ENCODE measurements at regions not wholly inside any gene's neighbourhood (a gene's known extent, or its start where the extent isn't known, plus 50 kb on each side); places are given as distances from the start of the nearest gene placed in this dataset.

DNA sequence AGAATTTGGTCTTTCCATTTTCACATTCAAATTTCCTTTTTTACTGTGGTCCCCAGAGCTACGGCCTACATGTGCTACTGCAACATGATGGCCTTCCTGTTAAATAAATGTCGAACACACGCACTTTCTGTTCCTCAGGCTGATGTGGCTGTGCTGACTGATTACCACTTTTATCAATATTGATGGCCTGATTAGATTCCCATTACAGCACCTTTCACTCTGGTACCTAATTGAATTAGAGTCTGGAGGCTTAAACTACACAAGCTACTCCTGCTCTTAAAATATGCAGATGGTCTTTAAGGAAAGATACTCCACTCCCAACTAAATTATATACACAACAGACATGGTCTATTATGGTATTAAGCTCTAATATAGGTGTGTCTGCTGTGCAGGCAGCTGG is 301.6 kb downstream of the FRK start:
- no peak overlapping the region for H3K4me3 ChIP-seq (replicated peaks in 1 of 2; ENCODE audit: low read depth in 1 of 2, low read length in 2 of 2)
- ATAC-seq (no peak), DNase-seq (ENCODE audit: low read depth, low spot score) (no peak)
- H3K79me2 ChIP-seq (ENCODE audit: insufficient read depth, low read length) = no peaks in the 10 kb centered on the region
- no peaks in the 10 kb centered on the region for H4K20me1 ChIP-seq (ENCODE audit: insufficient read depth)
- ChIA-PET RAD21 (ENCODE audit: low non-redundant PET in 1 of 2, low total read pairs in 2 of 2, uncharacterized antibody in 2 of 2, unreplicated experiment in 2 of 2) (no interaction called here), CTCF (no interaction called here), POLR2A (no interaction called here)
- BruUV-seq (replicated peaks) = no TSS peak
- H3K9me2 ChIP-seq (ENCODE audit: insufficient read depth) = no peaks in the 10 kb centered on the region
- no peak for TF ChIP-seq SP1 (IDR thresholded peaks at IDR 0.05; ENCODE audit: low read depth)
- no peak for TF ChIP-seq SRF (IDR thresholded peaks at IDR 0.05; ENCODE audit: low read depth)
- no peak for TF ChIP-seq CBX3 (IDR thresholded peaks at IDR 0.05; ENCODE audit: low read depth)
- no peak for TF ChIP-seq ZNF274 (IDR thresholded peaks at IDR 0.05; ENCODE audit: low read depth, low read length)
- TF ChIP-seq EGR1 (IDR thresholded peaks at IDR 0.05; ENCODE audit: low read depth) = no peak
- no peak for TF ChIP-seq ATF3 (IDR thresholded peaks at IDR 0.05)
- TF ChIP-seq EZH2phosphoT487 (IDR thresholded peaks at IDR 0.05; ENCODE audit: borderline replicate concordance) = no peak
- no peak for TF ChIP-seq TCF7L2 (IDR thresholded peaks at IDR 0.05; ENCODE audit: borderline replicate concordance, extremely low read depth, insufficient read depth, insufficient read length)
- H3K4me1 ChIP-seq (ENCODE audit: control insufficient read depth in 1 of 2, insufficient read depth in 2 of 2, low read length in 2 of 2) = no peaks in the 10 kb centered on the region
- no peak overlapping the region for H3K27ac ChIP-seq (ENCODE audit: low read depth, low read length)
- H2AFZ ChIP-seq (ENCODE audit: low read depth, low read length, poor library complexity, severe bottlenecking) = no peak overlapping the region
- no peaks in the 10 kb centered on the region for H3K9me3 ChIP-seq (ENCODE audit: control insufficient read depth in 1 of 2, insufficient read depth in 1 of 2, low read depth in 1 of 2, low read length in 2 of 2)
- H3K9ac ChIP-seq (ENCODE audit: low read length) = no peak overlapping the region
- intact Hi-C loops (cut with micrococcal nuclease) = no loop called here
- no peak overlapping the region for H3K4me2 ChIP-seq (ENCODE audit: low read length)
- H3K36me3 ChIP-seq (ENCODE audit: control insufficient read depth in 1 of 2, insufficient read depth in 2 of 2, low read length in 2 of 2) = no peaks in the 10 kb centered on the region
- H3K27me3 ChIP-seq (ENCODE audit: insufficient read depth, low read length) = no peaks in the 10 kb centered on the region

GRCh38 chr6:115753446-115753845 is 307.2 kb downstream of the FRK start:
- CTCF ChIA-PET = no interaction called here
- no peak for ATAC-seq
- H3K9ac ChIP-seq (ENCODE audit: low read length) = no peak overlapping the region

More at GRCh38 chr6:115753446-115753845, 307.2 kb downstream of the FRK start:
- H3K27ac ChIP-seq (ENCODE audit: low read depth, low read length) = no peak overlapping the region
- H3K36me3 ChIP-seq (ENCODE audit: control insufficient read depth in 1 of 2, insufficient read depth in 2 of 2, low read length in 2 of 2) = no peaks in the 10 kb centered on the region
- no peaks in the 10 kb centered on the region for H3K4me1 ChIP-seq (ENCODE audit: control insufficient read depth in 1 of 2, insufficient read depth in 2 of 2, low read length in 2 of 2)
- no peaks in the 10 kb centered on the region for H3K9me3 ChIP-seq (ENCODE audit: control insufficient read depth in 1 of 2, insufficient read depth in 1 of 2, low read depth in 1 of 2, low read length in 2 of 2)
- POLR2A ChIA-PET = no interaction called here
- TF ChIP-seq, protein P1, sequence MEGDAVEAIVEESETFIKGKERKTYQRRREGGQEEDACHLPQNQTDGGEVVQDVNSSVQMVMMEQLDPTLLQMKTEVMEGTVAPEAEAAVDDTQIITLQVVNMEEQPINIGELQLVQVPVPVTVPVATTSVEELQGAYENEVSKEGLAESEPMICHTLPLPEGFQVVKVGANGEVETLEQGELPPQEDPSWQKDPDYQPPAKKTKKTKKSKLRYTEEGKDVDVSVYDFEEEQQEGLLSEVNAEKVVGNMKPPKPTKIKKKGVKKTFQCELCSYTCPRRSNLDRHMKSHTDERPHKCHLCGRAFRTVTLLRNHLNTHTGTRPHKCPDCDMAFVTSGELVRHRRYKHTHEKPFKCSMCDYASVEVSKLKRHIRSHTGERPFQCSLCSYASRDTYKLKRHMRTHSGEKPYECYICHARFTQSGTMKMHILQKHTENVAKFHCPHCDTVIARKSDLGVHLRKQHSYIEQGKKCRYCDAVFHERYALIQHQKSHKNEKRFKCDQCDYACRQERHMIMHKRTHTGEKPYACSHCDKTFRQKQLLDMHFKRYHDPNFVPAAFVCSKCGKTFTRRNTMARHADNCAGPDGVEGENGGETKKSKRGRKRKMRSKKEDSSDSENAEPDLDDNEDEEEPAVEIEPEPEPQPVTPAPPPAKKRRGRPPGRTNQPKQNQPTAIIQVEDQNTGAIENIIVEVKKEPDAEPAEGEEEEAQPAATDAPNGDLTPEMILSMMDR (IDR thresholded peaks at IDR 0.05 in 2 of 3, conservative IDR thresholded peaks at IDR 0.05 in 1 of 3; ENCODE audit: borderline replicate concordance in 1 of 3, insufficient read depth in 1 of 3, low read depth in 2 of 3, low read length in 2 of 3) = no peak
- TF ChIP-seq YY1 (IDR thresholded peaks at IDR 0.05; ENCODE audit: extremely low read depth, insufficient replicate concordance, low read depth, low read length) = no peak
- TF ChIP-seq SIN3A (IDR thresholded peaks at IDR 0.05; ENCODE audit: low read depth) = no peak
- no peak for TF ChIP-seq EZH2phosphoT487 (IDR thresholded peaks at IDR 0.05; ENCODE audit: borderline replicate concordance)
- H3K27me3 ChIP-seq (ENCODE audit: insufficient read depth, low read length) = peaks cover 5% of the 10 kb centered on the region; the same call in 1 of the 2 replicates
- BruUV-seq (replicated peaks) = no TSS peak
- no peaks in the 10 kb centered on the region for H3K79me2 ChIP-seq (ENCODE audit: insufficient read depth, low read length)
- H2AFZ ChIP-seq (ENCODE audit: low read depth, low read length, poor library complexity, severe bottlenecking) = no peak overlapping the region
- DNase-seq (ENCODE audit: low read depth, low spot score) = no peak
- RAD21 ChIA-PET (ENCODE audit: low non-redundant PET in 1 of 2, low total read pairs in 2 of 2, uncharacterized antibody in 2 of 2, unreplicated experiment in 2 of 2) = no interaction called here
- H3K9me2 ChIP-seq (ENCODE audit: insufficient read depth) = no peaks in the 10 kb centered on the region
- H4K20me1 ChIP-seq (ENCODE audit: insufficient read depth) = no peaks in the 10 kb centered on the region
- no peak overlapping the region for H3K4me2 ChIP-seq (ENCODE audit: low read length)
- intact Hi-C loops (cut with micrococcal nuclease) = no loop called here
- H3K4me3 ChIP-seq (replicated peaks in 1 of 2; ENCODE audit: low read depth in 1 of 2, low read length in 2 of 2) = no peak overlapping the region
